ENCODE measurements at regions not wholly inside any gene's neighbourhood (a gene's known extent, or its start where the extent isn't known, plus 50 kb on each side); places are given as distances from the start of the nearest gene placed in this dataset.

DNA sequence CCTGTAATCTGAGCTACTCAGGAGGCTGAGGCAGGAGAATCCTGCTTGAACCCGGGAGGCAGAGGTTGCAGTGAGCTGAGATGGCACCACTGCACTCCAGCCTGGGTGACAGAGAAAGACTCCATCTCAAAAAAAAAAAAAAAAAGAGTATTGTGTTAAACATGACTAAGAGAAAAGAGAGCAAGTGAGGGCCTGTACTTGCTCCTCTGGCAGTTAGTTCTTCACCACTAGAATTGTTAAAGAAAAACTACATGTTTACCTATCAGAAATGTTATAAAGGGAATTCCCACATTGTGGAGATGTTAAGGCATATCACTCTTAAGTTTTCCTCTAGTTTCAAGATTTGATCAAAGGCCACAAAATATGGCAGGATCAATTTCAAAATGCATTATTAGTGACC lies 75.4 kb upstream of the LRATD1 start:
- Mint-ChIP-seq H3K27me3 (no peaks in the 10 kb centered on the region), H3K4me3 (no peak overlapping the region), H3K4me1 (no peaks in the 10 kb centered on the region), H3K27ac (no peak overlapping the region), H3K9me3 (ENCODE audit: insufficient read depth) (no peaks in the 10 kb centered on the region)
- intact Hi-C loops (cut with micrococcal nuclease) = no loop called here
- DNase-seq (no peak), ATAC-seq (ENCODE audit: low read depth) (no peak)
- H3K4me2 ChIP-seq (replicated peaks; ENCODE audit: low read depth, low read length, poor library complexity, severe bottlenecking) = no peak overlapping the region
- H3K27me3 ChIP-seq (replicated peaks in 1 of 4; ENCODE audit: control extremely low read depth in 1 of 4, control insufficient read depth in 3 of 4, insufficient read depth in 4 of 4, low read length in 3 of 4) = no peaks in the 10 kb centered on the region
- H2AFZ ChIP-seq (ENCODE audit: insufficient read depth, low read depth, low read length, poor library complexity, severe bottlenecking) = no peak overlapping the region
- H3K27ac ChIP-seq (ENCODE audit: low read length in 2 of 2) = no peak overlapping the region
- 50% methylated on average over 1 of the region's 1 CpG for WGBS (ENCODE audit: insufficient coverage)
- no peak overlapping the region for H3K9ac ChIP-seq (ENCODE audit: low read length)
- ChIA-PET POLR2A (no interaction called here), CTCF (no interaction called here)
- H3K4me1 ChIP-seq (ENCODE audit: control insufficient read depth in 2 of 2, insufficient read depth in 2 of 2, low read length in 2 of 2) = no peaks in the 10 kb centered on the region
- no peaks in the 10 kb centered on the region for H3K9me3 ChIP-seq (ENCODE audit: control extremely low read depth in 1 of 3, control insufficient read depth in 2 of 3, insufficient read depth in 1 of 3, low read length in 2 of 3)
- no peaks in the 10 kb centered on the region for H4K20me1 ChIP-seq (ENCODE audit: control insufficient read depth, insufficient read depth, low read length, poor library complexity, severe bottlenecking)
- H3K4me3 ChIP-seq (ENCODE audit: control extremely low read depth in 1 of 5, extremely low read depth in 1 of 5, insufficient read depth in 1 of 5, low read depth in 2 of 5, low read length in 4 of 5) = no peak overlapping the region
- no peaks in the 10 kb centered on the region for H3K79me2 ChIP-seq (ENCODE audit: control insufficient read depth, insufficient read depth, low read length)
- TF ChIP-seq EZH2 (IDR thresholded peaks at IDR 0.05; ENCODE audit: borderline replicate concordance, insufficient read depth, low read depth, low read length, poor library complexity, severe bottlenecking) = no peak
- TF ChIP-seq, protein P1, sequence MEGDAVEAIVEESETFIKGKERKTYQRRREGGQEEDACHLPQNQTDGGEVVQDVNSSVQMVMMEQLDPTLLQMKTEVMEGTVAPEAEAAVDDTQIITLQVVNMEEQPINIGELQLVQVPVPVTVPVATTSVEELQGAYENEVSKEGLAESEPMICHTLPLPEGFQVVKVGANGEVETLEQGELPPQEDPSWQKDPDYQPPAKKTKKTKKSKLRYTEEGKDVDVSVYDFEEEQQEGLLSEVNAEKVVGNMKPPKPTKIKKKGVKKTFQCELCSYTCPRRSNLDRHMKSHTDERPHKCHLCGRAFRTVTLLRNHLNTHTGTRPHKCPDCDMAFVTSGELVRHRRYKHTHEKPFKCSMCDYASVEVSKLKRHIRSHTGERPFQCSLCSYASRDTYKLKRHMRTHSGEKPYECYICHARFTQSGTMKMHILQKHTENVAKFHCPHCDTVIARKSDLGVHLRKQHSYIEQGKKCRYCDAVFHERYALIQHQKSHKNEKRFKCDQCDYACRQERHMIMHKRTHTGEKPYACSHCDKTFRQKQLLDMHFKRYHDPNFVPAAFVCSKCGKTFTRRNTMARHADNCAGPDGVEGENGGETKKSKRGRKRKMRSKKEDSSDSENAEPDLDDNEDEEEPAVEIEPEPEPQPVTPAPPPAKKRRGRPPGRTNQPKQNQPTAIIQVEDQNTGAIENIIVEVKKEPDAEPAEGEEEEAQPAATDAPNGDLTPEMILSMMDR (IDR thresholded peaks at IDR 0.05) = no peak
- no peaks in the 10 kb centered on the region for H3K36me3 ChIP-seq (replicated peaks in 1 of 2; ENCODE audit: control extremely low read depth in 1 of 2, control insufficient read depth in 1 of 2, extremely low read depth in 1 of 2, insufficient read depth in 2 of 2, low read length in 1 of 2)

DNA sequence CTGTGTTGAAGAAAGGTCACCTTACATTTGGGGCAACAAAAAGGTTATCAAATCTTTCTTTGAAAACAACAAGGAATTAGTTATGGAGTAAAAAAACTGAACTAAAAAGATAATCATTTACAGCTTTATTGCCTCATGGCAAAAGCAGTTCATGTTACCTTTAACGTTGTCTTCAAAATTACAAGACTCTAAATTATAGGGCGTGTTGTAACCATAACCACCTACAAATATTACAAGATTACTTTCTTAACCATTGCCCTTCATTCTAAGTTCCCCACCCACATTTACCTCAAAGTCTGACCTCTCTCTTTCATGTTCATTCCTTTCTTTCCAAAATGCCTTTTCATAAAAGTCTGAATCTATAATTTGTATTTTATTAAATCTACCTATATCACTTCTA lies 74.6 kb upstream of the LRATD1 start:
- DNase-seq (no peak), ATAC-seq (ENCODE audit: low read depth) (no peak)
- Histone ChIP-seq H3K9ac (ENCODE audit: low read length) (no peak overlapping the region), H4K20me1 (ENCODE audit: control insufficient read depth, insufficient read depth, low read length, poor library complexity, severe bottlenecking) (no peaks in the 10 kb centered on the region), H3K4me2 (replicated peaks; ENCODE audit: low read depth, low read length, poor library complexity, severe bottlenecking) (no peak overlapping the region), H3K79me2 (ENCODE audit: control insufficient read depth, insufficient read depth, low read length) (no peaks in the 10 kb centered on the region), H2AFZ (ENCODE audit: insufficient read depth, low read depth, low read length, poor library complexity, severe bottlenecking) (no peak overlapping the region), H3K9me3 (ENCODE audit: control extremely low read depth in 1 of 3, control insufficient read depth in 2 of 3, insufficient read depth in 1 of 3, low read length in 2 of 3) (no peaks in the 10 kb centered on the region), H3K4me1 (ENCODE audit: control insufficient read depth in 2 of 2, insufficient read depth in 2 of 2, low read length in 2 of 2) (no peaks in the 10 kb centered on the region), H3K4me3 (ENCODE audit: control extremely low read depth in 1 of 5, extremely low read depth in 1 of 5, insufficient read depth in 1 of 5, low read depth in 2 of 5, low read length in 4 of 5) (no peak overlapping the region), H3K27me3 (replicated peaks in 1 of 4; ENCODE audit: control extremely low read depth in 1 of 4, control insufficient read depth in 3 of 4, insufficient read depth in 4 of 4, low read length in 3 of 4) (no peaks in the 10 kb centered on the region), H3K27ac (ENCODE audit: low read length in 2 of 2) (no peak overlapping the region), H3K36me3 (replicated peaks in 1 of 2; ENCODE audit: control extremely low read depth in 1 of 2, control insufficient read depth in 1 of 2, extremely low read depth in 1 of 2, insufficient read depth in 2 of 2, low read length in 1 of 2) (no peaks in the 10 kb centered on the region)
- ChIA-PET CTCF (no interaction called here), POLR2A (no interaction called here)
- no peak overlapping the region for H3K4me3 Mint-ChIP-seq
- TF ChIP-seq, protein P1 (IDR thresholded peaks at IDR 0.05) = no peak
- TF ChIP-seq EZH2 (IDR thresholded peaks at IDR 0.05; ENCODE audit: borderline replicate concordance, insufficient read depth, low read depth, low read length, poor library complexity, severe bottlenecking) = no peak
- H3K9me3 Mint-ChIP-seq (ENCODE audit: insufficient read depth) = no peaks in the 10 kb centered on the region
- H3K27me3 Mint-ChIP-seq = no peaks in the 10 kb centered on the region
- WGBS (ENCODE audit: insufficient coverage) = 95% methylated on average over 2 of the region's 2 CpGs
- H3K4me1 Mint-ChIP-seq = no peaks in the 10 kb centered on the region
- H3K27ac Mint-ChIP-seq = no peak overlapping the region
- intact Hi-C loops (cut with micrococcal nuclease) = no loop called here

All from B cell (primary cell).